Posterior vena cava (tissue), 2 donors: ENCODE measurements at regions not wholly inside any gene's neighbourhood (a gene's known extent, or its start where the extent isn't known, plus 50 kb on each side); places are given as distances from the start of the nearest gene placed in this dataset.
"Not testable (repeated sequence)": the region's sequence is repeated elsewhere in the genome, so short reads cannot be mapped to it uniquely, and the experiment has no call there.

Experiments
- DNase-seq: peaks from one replicate; pipeline ENCODE4 v3.0.0-alpha.2; 2020; ENCODE audit warnings: low spot score
- intact Hi-C, 2 donors: fragments of 100-400 bp; cut with DNase I; formaldehyde crosslinking; loops; one replicate each; pipeline versions ENCODE4 v1.14.1 to v1.14.2; 2022 to 2023
- donor health status: DM: yes; HTN: yes; CAD: no.
- donor health status: DM: yes; HTN: yes; CAD: no.

- DNase-seq: no peak
- intact Hi-C loops: no loop called here
These were observed 127.3 kb downstream of the HHIPL2 start for GRCh38 chr1:222420633-222421032.

GRCh38 chr1:222418654-222419053 is 129.2 kb downstream of the HHIPL2 start:
- intact Hi-C loops: no loop called here
- no peak for DNase-seq

GRCh38 chr1:222417264-222417663 is 130.6 kb downstream of the HHIPL2 start:
- intact Hi-C loops: no loop called here
- no peak for DNase-seq

GRCh38 chr1:222416001-222416791 is 131.7 kb downstream of the HHIPL2 start:
- intact Hi-C loops: no loop called here
- DNase-seq: no peak

DNA sequence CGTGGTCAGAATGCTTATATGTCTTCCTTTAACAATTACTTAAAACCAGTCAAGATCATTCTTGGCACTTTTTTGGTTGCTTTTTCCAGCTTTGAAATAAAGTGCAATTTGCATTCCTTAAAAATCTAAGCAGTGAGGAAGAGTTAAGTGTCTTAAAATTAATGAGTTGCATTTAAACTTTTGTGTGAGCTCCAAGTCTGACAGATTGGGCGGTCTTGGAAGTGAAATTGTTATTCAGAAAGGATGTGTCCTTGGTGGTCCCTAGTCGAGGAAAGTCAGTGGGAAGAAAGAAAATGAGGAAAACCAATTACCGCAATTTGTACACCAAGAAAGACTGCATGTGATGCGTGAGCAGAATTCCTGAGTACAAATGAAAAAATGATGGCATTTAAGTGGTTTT is 132.5 kb downstream of the HHIPL2 start:
- intact Hi-C loops: no loop called here
- no peak for DNase-seq

DNA sequence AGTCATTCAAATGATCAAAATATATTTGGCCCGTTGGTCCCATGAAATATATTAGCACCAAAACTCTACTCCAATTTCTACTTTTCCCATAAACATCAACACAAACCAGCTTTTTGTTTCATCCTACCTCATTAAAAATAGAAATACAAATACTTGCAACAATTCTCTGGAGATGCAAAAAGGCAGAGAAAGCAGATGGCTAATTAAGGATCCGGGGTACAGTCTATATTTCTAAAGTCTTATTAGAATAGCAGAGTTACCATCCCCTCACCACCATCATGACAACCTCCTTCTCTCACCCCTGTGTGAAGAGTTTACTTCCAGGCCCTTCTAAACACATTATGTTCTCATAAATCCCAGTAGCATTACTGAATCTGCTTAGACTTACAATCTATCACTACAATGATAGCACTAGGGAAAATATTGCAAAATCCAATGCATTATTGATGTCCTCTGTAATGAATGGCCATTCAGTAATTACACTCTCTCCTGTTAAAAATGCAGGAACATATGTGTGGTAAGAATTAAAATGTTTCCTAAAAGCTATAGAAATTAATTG is 133.8 kb downstream of the HHIPL2 start:
- intact Hi-C loops: no loop called here
- DNase-seq: no peak

DNA sequence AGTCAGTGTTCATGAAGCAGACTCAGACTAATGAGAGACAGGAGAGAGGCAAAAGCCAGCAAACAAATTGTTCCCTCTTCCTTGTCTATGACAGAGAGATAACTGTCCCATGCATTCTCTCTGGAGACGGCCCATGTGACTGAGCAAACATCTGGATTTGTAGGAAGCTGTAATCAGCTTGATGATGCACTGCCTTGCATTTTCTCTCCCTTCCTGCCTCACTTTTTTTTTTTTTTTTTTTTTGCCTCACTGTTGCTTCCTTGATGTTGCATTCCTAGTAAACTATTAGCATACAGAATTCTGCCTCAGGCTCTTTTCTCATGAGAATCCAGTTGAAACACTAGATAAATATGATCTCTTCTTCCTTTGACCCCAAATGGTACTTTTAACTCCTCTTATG is 134.5 kb downstream of the HHIPL2 start:
- intact Hi-C loops: no loop called here
- DNase-seq: no peak

GRCh38 chr1:222404710-222405109 is 143.2 kb downstream of the HHIPL2 start:
- DNase-seq: no peak
- intact Hi-C loops: no loop called here

DNA sequence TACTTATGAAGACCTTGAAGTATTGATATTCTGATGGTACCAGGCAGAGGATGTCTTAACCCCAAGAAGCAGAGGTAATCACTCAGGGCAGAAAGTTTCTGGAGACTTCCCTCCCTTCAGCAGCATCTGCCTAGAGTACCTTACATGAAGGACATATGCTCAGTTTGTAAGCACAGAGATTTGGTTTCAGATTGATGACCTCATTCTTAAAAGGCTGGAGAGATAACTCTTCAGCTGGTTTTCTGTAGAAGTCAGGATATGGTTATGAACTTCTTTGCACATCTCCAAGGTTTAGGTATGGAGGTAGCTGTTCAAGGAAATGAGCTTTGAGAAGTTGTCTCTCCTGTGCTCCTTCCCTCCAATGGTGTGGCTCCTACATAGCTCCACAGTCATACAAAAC is 148.7 kb downstream of the HHIPL2 start:
- intact Hi-C loops: no loop called here
- no peak for DNase-seq

DNA sequence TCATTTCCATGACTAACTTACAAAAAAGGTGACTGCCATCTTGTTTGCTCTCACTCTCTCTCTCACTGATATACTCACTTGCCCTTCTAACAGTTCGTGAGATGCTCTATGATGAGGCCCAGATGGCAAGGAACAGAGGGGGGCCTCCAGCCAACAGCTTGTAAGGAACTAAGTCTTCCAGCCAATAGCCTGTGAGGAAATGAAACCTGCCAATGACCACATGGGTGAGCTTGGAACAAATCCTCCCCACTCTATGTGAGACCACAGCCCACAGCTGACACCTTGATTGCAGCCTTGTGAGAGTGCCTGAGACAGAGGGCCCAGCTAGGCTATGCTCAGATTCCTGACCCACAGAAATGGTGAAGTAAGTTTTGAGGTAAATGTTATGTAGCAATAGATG is 153.7 kb downstream of the HHIPL2 start:
- intact Hi-C loops: no loop called here
- no peak for DNase-seq

DNA sequence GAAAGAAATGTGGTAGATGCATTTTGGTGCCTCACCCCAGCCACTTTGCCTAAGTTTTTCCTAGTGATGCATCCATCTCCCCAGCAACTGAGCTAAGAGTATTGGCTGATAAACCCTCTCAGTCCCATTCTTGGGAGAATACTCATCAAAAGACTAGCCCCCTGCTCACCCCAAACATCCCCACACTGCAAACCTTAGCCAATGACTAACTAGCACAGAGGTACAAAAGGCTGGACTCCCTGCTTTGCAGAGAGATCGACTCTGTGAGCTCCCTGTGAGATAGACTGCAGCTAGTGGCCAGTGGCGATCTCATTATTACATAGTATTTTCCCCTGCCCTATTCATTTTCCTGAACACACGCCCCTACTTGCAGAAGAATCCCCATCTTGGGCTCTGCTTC is 155.3 kb downstream of the HHIPL2 start:
- intact Hi-C loops: no loop called here

DNA sequence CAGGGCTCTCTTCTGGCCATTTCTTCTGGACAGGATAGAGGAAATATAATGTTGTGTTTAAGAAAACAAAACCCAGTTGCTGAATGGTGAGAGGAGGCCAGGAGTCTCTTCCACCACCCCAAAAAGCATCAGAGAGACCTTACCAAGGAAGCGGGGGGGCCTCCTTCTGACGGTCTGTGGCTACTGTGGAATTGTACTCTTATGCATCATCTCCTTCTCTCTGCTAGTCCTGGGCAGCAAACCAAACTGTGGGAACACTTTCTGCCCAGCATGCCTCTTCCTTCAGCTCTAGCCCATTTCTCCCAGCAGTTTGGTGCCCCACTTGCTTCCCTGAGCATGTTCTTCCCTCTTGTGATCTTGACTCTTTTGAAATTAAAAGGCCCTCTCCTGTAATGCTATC is 157.7 kb downstream of the HHIPL2 start:
- intact Hi-C loops: no loop called here
- no peak for DNase-seq

More for the DNA sequence above, 155.3 kb downstream of the HHIPL2 start:
- no peak for DNase-seq

GRCh38 chr1:222387007-222387814 is 160.7 kb downstream of the HHIPL2 start:
- no peak for DNase-seq
- intact Hi-C loops: no loop called here

DNA sequence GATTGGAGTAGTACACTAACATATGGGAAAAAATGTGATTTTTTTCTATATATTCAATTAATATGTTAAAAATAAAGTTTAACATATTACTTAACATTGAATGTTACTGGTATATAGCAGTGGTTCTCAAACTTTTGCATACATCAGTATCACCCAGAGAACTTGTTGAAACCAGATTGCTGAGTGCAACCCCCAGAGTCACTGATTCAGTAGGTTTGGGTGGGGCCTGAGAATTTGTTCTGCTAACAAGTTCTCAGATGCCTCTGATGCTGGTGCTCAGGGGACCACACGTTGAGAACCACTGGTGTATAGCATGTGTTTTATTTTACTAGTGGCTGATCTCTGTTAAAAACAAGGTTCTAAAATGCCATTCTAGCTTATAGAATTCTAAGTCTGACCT is 161.9 kb downstream of the HHIPL2 start:
- DNase-seq: no peak
- intact Hi-C loops: no loop called here

- DNase-seq: no peak
- intact Hi-C loops: no loop called here
These were observed 162.6 kb downstream of the HHIPL2 start for GRCh38 chr1:222385262-222385661.

DNA sequence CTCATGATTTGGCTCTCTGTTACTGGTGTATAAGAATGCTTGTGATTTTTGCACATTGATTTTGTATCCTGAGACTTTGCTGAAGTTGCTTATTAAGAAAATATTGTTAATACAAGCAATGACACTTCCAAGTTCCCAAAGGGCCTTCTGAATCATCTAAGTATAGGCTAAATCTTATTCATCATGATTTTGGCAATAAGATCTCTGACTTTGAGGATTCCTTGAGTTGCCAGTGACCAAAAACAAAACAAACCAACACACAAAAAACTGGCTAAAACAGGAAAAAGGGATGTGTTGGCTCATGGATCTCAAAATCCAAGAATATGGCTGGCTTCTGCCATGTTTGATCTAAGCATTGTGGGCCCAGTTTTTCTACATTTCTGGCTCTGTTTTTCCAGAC is 163.4 kb downstream of the HHIPL2 start:
- intact Hi-C loops: no loop called here

GRCh38 chr1:222382171-222382570 is 165.7 kb downstream of the HHIPL2 start:
- intact Hi-C loops: no loop called here
- no peak for DNase-seq

More for the DNA sequence above, 163.4 kb downstream of the HHIPL2 start:
- no peak for DNase-seq

DNA sequence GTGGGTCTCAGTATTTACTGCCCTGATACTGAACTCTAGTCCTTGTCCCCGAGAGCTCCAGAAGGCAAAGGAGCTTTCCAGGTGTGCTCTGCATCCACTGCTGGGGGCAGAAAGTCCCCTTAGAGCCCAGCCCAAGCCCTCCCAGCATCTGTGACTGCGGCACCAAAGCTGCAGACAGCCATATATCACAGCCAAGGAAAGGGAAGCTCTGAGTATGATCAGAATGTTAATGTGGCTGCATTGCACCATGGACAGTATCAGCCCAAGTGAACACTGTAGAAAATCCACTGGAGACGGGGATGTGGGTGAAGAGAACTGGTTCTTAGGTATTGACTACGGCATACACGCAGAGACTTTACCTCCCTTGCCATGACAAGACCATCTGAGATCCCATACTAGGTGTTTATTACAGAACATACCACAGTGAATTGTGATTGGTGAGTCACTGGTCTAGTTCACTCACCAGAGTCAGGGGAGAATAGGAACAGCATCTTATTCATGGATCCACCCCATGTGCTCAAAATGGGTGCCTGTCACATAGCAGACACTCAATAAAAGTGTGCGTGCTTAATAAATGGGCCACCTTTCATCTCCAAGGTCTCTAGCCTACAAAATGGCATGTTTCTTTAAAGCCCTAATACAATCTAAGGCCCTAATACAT is 170.3 kb downstream of the HHIPL2 start:
- intact Hi-C loops: no loop called here

GRCh38 chr1:222376791-222377190 is 171.1 kb downstream of the HHIPL2 start:
- DNase-seq, intact Hi-C loops: not testable (repeated sequence)

More for the DNA sequence above, 170.3 kb downstream of the HHIPL2 start:
- no peak for DNase-seq

DNA sequence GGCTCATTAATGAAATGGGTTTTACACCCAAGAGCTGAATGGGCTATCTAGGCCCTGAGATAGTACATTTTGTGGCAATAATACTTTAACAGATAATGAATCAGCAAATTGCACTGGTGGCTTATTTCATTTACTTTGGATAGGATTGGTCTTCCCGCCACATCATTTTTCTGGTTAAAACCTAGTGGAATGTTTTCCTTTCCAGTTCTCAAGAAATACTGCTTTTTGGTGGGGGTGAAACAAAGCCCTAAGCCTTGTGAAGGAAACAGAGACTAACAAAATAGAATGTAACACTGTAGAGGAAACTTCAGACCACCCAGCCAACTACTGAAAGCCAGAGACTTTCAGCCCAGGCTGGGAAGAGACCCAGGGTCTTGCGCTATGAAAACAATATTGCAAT is 172.2 kb downstream of the HHIPL2 start:
- intact Hi-C loops: no loop called here
- no peak for DNase-seq
